ENCODE measurements at regions not wholly inside any gene's neighbourhood (a gene's known extent, or its start where the extent isn't known, plus 50 kb on each side); places are given as distances from the start of the nearest gene placed in this dataset.

GRCh38 chr10:29830531-29831512, 196.1 kb upstream of the SVIL start (continued):
- no peak for TF ChIP-seq ZBTB44 (CRISPR knock-in tag; IDR thresholded peaks at IDR 0.05)
- TF ChIP-seq ONECUT2 (CRISPR knock-in tag; IDR thresholded peaks at IDR 0.05), result peak; percentile 85
- TF ChIP-seq CENPBD1 (CRISPR knock-in tag; IDR thresholded peaks at IDR 0.05; ENCODE audit: borderline replicate concordance, low read depth), result no peak
- no peak for TF ChIP-seq E2F2 (CRISPR knock-in tag; IDR thresholded peaks at IDR 0.05; ENCODE audit: borderline replicate concordance)
- TF ChIP-seq ZBED4 (CRISPR knock-in tag; IDR thresholded peaks at IDR 0.05; ENCODE audit: borderline replicate concordance), result no peak
- peak; percentile 39; the same call in 1 of the 2 replicates for TF ChIP-seq THAP11 (CRISPR knock-in tag; IDR thresholded peaks at IDR 0.05)
- TF ChIP-seq TBP (CRISPR knock-in tag; IDR thresholded peaks at IDR 0.05), result no peak
- TF ChIP-seq ATF2 (CRISPR knock-in tag; IDR thresholded peaks at IDR 0.05), result no peak
- TF ChIP-seq RXRA (CRISPR knock-in tag; IDR thresholded peaks at IDR 0.05), result no peak
- no peak for TF ChIP-seq PPARG (CRISPR knock-in tag; conservative IDR thresholded peaks at IDR 0.05)
- no peak for TF ChIP-seq TBX3 (IDR thresholded peaks at IDR 0.05; ENCODE audit: borderline replicate concordance)
- TF ChIP-seq PTBP1 (IDR thresholded peaks at IDR 0.05; ENCODE audit: low read depth, low read length, poor library complexity, severe bottlenecking), result no peak
- TF ChIP-seq MTERF4 (CRISPR knock-in tag; IDR thresholded peaks at IDR 0.05), result no peak
